HG03039 (cell line): ENCODE measurements at regions not wholly inside any gene's neighbourhood (a gene's known extent, or its start where the extent isn't known, plus 50 kb on each side); places are given as distances from the start of the nearest gene placed in this dataset.

Source experiments
- ATAC-seq: cut with Tn5 transposase; IDR thresholded peaks from one replicate; pipeline ENCODE4 v1.9.1; 2021; ENCODE audit warnings: mild to moderate bottlenecking, moderate library complexity; ENCODE audit not compliant: unreplicated experiment

DNA sequence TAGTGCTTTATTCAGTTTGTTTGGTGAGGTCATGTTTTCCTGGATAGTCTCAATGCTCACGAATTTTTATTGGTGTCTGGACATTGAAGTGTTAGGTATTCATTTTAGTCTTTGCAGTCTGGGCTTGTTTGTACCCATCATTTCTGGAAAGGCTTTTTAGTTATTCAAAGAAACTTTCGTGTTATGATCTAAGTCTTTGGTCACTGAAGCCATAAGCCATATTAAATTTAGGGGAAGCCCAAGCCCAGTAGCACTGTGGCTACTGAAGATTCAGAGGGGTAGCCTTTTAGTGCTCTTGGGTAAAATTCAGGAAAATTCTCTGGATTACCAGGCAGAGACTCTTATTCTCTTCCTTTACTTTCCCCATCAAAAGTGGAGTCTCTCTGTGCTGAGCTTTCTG is 56.2 kb upstream of the PEX5L start:
- ATAC-seq: no peak

DNA sequence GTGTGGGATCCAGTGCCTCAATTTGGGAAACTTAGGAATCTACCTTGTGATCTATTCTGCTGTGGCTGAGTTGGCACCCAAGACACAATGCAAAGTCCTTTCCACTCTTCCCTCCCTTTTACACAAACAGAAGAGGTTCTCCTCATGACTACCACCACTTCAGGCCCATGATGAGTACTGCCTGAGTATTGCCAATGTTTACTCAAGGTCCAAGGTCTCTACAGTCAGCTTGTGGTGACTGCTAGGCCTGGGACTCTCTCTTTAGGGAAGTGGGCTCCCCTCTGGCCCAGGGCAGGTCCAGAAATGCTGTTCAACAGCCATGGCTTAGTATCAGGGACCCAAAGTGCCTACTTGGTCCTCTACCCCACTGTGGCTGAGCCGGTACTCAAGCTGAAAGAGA is 56.8 kb upstream of the PEX5L start:
- no peak for ATAC-seq

DNA sequence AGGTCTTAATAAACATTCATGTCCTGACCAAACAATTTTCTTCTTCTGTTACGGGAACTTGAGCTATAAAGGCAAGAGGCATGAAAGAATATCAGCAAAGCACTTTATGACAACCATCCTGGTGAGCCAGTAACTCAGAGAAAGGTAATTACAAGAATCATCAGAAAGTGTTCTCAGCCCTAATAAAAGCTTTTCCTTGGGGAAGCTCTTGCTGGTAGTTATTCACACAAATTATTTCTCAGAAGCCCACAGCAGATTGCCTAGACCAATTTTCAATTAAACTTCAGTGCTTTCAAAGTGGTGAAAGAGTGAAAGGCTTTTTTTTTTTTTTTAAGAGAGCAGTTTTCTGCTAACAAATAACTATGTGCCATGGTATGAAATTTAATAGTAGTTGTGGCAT is 60.9 kb upstream of the PEX5L start:
- ATAC-seq: no peak

DNA sequence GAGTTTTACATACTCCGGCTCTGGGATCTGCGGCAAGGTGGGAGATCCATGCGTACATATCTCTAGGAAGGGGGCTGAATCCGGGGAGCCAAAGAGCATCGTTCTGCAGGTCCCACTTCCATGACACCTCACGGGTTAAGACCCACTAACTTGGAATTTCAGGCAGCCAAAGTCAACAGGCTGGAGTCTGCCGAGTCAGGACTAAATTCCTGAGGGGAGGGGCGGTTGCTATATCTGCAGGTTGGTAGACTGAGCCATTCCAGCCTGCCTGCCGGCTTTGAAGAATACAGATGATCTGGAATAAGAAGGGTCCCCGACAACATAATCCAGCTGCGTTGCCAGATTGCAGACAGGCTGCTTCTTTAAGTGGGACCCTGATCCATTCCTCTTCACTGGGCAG is 65.4 kb upstream of the PEX5L start:
- ATAC-seq: no peak

DNA sequence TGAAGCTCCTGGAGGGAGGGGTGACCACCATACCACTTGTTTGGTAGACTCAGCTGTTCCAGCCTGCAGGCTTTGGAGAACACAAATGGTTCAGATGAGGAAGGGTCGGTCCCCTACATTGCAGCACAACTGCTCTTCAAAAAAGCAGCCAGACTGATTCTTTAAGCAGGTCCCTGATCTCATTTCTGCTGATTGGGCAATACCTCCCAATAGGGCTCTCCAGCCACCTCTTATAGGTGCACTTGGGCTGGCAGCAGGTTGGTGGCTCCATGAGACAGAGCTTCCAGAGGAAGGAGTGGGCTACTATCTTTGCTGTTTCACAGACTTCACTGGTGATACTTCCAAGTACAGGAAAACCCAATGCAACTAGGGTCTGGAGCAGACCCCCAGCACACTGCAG is 65.9 kb upstream of the PEX5L start:
- ATAC-seq: no peak

DNA sequence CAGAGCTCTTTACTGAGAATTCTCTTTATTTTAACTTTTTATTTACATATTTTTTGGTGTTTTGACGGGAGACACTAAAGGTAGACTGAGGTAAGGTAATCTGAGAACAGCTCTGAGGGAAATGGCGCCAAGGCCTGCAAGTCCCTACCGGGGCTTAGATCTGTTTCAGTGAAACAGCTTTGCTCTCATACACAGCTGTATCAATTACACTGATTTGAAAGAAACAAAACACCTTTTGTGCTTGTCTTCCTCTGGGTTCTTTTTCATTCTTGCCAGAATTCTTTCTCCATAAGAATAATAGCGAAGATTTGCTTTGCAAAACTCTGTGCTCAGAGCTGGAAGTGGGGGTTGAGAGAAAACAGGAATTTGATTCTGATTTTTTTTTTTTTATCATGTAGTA is 79.5 kb upstream of the PEX5L start:
- ATAC-seq: no peak

DNA sequence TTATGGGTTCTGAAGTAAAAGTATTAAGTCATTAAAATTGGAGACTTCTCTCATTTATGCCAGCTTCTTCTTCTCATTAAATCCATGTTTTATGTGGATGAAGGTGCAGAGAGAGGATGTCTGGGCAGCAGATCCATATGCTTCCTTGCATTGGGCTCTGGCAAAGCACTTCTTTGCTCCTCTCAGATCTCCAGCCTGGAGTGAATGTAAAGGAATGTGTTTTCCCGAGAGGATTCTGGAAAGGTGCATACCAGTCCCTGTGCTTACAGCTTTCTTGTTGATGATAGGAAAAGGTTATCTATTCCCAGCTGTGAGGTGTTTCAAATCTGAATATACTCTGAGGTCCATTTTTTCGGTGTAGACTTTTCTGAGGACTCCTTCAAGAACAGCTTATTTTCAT is 79.9 kb upstream of the PEX5L start:
- ATAC-seq: no peak

DNA sequence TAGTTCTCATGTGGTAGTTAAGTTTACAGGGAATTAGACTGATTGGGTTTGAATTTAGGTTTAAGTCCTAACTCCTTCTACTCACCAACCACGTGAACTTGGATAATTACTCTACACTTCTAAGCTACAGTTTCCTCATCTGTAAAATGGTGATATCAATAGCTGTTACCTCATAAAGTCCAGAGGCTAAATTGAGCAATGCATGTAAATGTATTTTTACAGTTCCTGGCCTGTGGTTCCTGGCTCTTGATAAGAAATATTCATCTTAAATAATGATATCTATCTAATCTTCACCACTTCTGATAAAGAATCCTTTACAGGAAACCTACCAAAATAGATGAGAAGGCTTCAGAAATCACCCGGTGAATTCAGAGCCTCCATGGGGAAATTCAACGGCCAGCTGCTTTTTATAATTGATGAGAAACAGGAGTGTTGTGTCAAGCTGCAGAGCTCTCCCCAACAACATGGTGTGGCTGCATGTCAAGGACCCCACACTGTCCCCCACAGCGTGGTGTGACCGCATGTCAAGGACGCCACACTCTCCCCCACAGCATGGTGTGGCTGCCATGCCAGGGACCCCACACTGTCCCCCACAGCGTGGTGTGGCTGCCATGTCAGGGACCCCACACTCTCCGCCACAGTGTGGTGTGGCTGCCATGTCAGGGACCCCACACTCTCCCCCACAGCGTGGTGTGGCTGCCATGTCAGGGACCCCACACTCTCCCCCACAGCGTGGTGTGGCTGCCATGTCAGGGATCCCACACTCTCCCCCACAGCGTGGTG is 80.8 kb upstream of the PEX5L start:
- no peak for ATAC-seq

DNA sequence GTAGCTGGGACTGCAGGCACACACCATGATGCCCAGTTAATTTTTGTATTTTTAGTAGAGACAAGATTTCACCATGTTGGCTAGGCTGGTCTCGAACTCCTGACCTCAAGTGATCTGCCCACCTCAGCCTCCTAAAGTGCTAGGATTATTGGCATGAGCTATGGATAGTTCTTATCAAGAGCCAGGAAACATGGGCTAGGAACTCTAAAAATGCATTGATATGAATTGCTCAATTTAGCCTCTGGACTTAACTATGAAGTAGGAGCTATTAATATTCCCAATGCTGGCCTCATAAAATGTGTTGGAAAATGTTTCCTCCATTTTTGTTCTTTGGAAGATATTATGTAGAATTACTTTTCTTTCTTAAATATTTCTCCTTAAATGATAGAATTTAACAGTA is 82.8 kb upstream of the PEX5L start:
- no peak for ATAC-seq

DNA sequence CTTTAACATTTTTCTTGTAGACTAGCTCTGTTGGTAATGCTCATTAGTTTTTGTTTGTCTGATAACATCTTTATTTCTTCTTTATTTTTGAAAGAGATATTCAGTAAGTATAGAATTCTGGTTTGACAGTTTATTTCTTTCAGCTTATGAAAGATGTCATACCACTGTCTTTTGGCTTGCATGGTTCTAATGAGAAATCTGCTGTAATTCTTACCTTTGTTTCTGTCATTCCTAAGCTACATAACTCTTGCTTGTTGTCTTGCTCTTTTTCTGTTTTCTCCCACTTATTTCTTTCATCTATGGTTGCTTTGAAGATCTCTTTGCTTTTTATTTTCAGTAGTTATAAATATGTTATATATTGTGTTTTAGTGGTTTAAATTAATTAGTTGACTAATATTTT is 87.2 kb upstream of the PEX5L start:
- no peak for ATAC-seq

DNA sequence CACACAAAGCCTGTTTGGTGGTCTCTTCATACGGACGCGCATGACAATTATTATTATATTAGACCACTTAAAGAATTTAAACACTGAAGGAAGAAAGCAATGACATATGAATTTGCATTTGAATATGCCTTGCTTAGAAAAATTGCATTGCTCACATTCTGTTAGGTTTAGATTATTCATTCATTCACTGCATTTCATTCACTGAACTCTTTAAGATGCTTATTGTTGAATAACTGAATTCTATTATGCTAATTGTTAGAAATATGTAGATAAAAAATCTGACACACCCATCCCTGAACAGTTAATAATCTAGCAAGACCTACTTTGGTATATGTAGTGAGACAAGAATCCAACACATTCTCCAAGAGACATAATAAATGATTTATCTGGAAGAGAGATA is 94.4 kb upstream of the PEX5L start:
- no peak for ATAC-seq

DNA sequence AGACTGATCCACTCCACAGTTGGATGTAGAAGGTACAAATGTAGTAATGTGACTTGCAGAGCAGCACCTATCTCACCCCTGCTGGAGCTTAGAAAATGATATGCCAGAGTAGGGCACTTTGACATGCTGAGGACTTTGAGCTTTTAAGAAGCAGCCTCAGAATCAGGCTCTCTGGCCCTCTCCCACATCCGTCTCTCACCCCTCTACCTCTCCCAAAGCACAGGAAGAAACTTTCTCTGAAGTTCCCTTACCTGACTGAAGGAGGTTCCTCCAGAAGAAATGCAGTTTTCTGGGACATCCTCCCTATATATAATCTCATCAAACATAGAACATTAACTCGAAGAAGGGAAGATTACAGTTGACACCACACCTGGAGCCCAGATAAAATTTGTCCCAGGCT is 98.4 kb upstream of the PEX5L start:
- ATAC-seq: no peak

DNA sequence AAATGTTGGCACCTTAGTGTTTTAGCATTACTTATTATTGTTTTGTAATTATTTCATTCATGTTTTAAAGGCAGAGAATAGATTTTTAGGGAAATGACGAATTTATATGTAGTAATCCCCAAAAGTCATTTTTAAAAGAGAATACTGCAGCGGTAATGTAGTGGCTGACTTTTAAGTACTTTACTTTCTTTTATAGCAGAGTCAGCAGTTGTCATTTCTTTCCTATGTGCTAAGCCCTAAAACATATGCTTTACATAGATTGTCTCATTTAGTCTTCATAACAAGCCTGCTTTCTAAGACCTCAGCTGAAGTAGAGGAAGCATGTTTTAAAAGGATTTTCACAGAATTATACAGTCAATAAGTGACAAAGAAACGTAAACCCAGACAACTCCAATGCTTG is 102.1 kb upstream of the PEX5L start:
- ATAC-seq: no peak

DNA sequence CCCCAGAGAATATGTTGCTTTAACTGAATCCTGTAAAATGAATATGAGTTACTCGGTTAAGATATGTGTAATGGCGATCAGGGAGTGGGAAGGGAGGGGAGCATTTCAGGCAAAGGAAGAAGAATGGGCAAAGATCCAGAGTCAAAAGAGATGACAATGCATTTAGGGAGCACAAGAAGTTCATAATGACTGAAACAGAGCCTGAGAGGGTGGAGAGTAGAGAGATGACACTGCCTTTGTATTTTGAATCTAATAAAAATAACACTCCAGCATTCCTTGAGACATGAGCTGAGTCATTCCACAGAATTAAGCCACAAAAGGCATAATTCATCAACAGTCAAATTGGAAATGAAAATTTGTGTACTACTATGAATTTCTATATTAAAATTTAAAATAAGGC is 105.3 kb upstream of the PEX5L start:
- no peak for ATAC-seq

DNA sequence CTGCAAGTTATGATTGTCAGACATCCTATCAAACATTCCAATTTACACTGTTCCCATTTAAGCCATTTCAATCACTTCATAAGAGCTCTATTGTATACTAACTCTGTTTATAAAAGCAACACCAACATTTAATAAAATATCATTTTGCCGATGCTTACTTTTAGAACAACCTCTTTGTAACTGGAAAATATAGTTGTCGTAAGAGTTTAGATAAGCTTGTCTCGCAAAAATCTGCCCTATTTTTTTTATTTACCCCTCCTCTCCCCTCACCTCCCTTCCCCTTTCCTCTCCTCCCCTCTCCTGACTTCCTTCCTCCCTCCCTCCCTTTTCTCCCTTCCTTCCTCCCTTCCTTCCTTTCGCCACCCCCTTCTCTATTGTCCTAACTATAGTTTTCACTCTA is 105.7 kb upstream of the PEX5L start:
- ATAC-seq: no peak

DNA sequence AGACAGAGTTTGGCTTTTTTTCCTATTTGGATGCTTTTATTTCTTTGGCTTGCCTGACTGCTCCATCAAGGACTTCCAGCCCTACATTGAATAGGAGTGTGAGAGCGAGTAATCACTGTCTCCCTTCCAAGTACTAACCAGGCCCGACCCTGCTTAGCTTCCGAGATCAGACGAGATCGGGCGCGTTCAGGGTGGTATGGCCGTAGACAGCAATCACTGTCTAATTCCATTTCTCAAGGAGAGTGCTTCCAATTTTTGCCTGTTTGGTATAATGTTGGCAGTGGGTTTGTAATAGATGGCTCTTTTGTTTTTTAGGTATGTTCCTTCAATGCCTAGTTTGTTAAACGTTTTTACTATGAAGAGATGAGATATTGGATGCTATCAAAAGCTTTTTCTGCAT is 125.0 kb upstream of the PEX5L start:
- no peak for ATAC-seq

DNA sequence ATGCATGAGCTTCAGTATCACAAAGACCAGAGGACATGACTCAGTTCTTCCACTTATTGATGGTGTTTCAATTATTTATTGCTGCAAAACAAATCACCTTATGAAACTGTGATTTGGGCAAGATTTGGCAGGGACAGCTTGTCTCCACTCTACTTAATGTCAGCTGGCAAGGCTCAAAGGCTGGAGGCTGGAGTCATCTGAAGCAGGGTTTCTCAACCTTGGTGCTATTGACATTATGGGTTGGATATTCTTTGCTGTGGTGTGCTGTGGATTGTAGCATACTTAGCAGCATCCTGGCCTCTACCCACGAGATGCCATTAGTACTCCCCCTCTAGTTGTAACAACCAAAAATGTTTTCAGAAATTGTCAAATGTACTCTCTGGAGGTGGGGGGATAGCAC is 138.8 kb upstream of the PEX5L start:
- ATAC-seq: no peak

DNA sequence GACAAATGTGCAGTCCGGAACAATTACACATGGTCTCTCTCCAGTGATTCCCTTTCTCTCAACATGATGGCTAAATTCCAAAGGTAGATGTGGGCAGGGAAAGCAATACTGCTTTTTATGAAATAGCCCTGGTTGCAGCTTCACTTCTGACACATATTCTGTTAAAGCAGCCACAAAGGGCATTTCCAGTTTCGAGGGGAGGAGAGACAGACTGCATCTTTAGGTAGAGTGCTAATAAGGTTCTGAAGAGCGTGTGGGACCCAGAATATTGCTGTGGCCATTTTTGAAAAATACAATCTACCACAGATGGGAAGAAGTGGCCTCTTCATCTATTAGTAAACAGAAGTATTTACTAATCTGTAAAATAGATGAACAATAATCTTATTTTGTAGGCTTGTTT is 139.3 kb upstream of the PEX5L start:
- no peak for ATAC-seq

DNA sequence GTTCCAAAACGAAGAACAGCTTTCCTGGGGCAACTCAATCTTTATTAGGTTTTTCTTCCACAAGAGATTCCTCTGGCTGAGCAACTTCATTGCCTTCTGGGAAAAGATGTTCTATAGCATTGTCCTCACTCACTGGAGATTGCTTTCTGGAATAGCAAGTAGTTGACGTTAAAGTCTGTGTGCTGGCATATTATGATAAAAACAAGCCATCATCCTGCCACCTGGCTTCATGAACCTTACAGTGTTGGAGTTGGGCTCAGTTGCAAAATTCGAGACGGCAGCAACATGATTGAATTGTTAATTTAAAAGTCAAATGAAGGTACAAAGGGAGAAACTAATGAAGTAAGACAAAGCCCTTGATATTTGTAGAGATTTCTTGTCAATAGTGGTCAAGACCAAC is 140.5 kb upstream of the PEX5L start:
- ATAC-seq: no peak

DNA sequence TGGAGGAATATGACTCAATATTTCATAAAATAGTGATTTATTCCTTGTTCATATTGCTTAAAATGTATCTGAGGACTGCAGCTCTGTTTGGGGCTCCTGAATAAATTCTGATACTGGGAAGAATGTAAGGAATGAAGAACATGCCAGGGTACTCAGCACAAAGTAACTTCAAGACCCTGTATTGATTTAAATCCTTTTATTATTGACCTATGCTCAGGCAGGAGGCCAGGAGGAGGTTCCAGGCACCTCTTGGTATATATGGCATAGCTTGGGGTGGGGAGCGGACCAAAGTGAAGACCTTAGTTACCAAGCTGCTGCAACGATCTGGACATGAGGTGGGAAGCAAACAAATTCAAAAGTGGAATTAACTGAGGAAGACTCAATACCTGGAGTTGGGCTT is 142.8 kb upstream of the PEX5L start:
- ATAC-seq: no peak

DNA sequence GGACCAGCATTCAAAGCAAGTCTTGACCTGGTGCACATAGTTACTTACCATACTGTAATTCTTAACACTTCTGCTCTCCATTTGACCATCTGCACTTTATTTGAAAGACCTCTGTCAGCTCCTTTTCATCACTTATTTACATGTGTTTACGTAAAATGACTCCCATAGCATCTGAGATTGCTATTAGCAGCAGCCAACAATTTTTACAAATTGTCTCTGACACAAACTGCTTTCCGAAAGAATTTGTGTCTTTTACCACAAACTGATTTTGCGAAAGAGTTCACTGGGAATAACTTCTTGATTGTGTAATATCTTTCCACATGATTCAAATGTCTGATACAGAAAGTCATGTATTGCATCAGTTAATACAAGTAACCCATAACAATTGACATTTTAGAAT is 144.1 kb upstream of the PEX5L start:
- no peak for ATAC-seq

DNA sequence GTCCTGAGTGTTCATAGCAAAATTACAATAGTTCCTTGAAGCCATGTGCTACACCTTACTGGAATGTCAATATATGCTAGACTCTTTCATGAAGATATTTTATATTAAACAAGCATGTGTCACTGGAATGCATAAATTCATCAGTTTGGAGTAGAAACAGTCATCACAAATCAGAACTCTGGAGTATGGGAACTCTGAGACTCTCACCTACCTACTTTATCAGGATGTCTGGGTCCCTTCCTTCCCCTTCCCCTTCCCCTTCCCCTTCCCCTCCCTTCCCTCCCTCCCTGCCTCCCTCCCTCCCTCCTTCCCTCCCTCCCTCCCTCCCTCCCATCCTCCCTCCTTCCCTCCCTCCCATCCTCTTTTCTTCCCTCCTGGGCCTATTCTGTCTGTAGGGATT is 144.7 kb upstream of the PEX5L start:
- no peak for ATAC-seq

DNA sequence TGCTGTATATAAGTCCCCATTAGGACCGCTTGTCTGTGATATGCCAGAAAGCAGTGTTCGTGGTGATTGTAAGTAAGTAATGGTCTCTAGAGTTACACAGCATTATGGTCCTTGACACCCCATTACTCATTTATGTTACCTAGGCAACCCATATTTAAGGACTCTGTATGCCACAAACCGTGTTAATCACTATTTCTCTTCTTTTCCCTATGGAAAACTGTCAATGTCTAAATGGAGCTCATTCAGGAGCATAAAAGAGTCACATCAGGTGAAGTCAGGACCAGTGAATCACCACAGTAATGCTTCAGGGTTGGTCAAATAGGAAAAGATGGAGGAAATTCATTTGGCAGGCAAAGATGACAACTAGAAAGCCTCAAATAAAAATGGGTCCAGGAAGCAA is 146.6 kb upstream of the PEX5L start:
- no peak for ATAC-seq
